Left colon (tissue), 2 donors: ENCODE measurements at regions not wholly inside any gene's neighbourhood (a gene's known extent, or its start where the extent isn't known, plus 50 kb on each side); places are given as distances from the start of the nearest gene placed in this dataset.

Experiments
- ATAC-seq: fragments of 200-7000 bp; cut with Tn5 transposase; one replicate; pipeline ENCODE4 v1.9.1; 2020; ENCODE audit warnings: mild to moderate bottlenecking, moderate library complexity
- DNase-seq, 2 donors: peaks; one replicate each; pipeline ENCODE4 v3.0.0-alpha.2; 2020
- intact Hi-C, 2 donors: fragments of 100-400 bp; cut with DNase I in 1 of 2; cut with micrococcal nuclease in 1 of 2; formaldehyde crosslinking; loops; one replicate each; pipeline versions ENCODE4 v1.11.2 to v1.14.0; 2022; cut with DNase I, micrococcal nuclease
- donor health status: DM: no; HTN: no; CAD: no.
- donor health status: DM: yes; HTN: yes; CAD: no.

- DNase-seq (no peak), ATAC-seq (no peak)
Measured at GRCh38 chr22:48662476-48663135, 1165.1 kb downstream of the BRD1 start.

GRCh38 chr22:48661984-48662383 lies 1165.7 kb downstream of the BRD1 start:
- intact Hi-C loops = no loop called here
- ATAC-seq (no peak), DNase-seq (no peak)

More at GRCh38 chr22:48662476-48663135, 1165.1 kb downstream of the BRD1 start:
- intact Hi-C loops = no loop called here

GRCh38 chr22:48660790-48661740 lies 1166.6 kb downstream of the BRD1 start:
- ATAC-seq (no peak), DNase-seq (no peak)
- intact Hi-C loops = no loop called here

GRCh38 chr22:48660104-48660789 lies 1167.4 kb downstream of the BRD1 start:
- DNase-seq (no peak), ATAC-seq (no peak)
- intact Hi-C loops = no loop called here

GRCh38 chr22:48659404-48659996 lies 1168.2 kb downstream of the BRD1 start:
- DNase-seq = no peak
- intact Hi-C loops = no loop called here
- ATAC-seq = no peak

- ATAC-seq = no peak
- DNase-seq = no peak
- intact Hi-C loops = no loop called here
Measured at GRCh38 chr22:48658871-48659270, 1168.8 kb downstream of the BRD1 start.

- intact Hi-C loops = no loop called here
- ATAC-seq (no peak), DNase-seq (no peak)
Measured at GRCh38 chr22:48658246-48658645, 1169.4 kb downstream of the BRD1 start.

- intact Hi-C loops = no loop called here
- ATAC-seq (no peak), DNase-seq (no peak)
Measured at GRCh38 chr22:48654492-48654891, 1173.2 kb downstream of the BRD1 start.

- ATAC-seq = no peak
- no peak for DNase-seq
- intact Hi-C loops = no loop called here
Measured at GRCh38 chr22:48653929-48654328, 1173.7 kb downstream of the BRD1 start.

- no peak for ATAC-seq
- no peak for DNase-seq
- intact Hi-C loops = no loop called here
Measured at GRCh38 chr22:48653306-48653705, 1174.4 kb downstream of the BRD1 start.

GRCh38 chr22:48652796-48653195 lies 1174.9 kb downstream of the BRD1 start:
- DNase-seq (no peak), ATAC-seq (no peak)
- intact Hi-C loops = no loop called here

- DNase-seq (no peak), ATAC-seq (no peak)
- intact Hi-C loops = no loop called here
Measured at GRCh38 chr22:48651981-48652538, 1175.6 kb downstream of the BRD1 start.

GRCh38 chr22:48651036-48651890 lies 1176.4 kb downstream of the BRD1 start:
- intact Hi-C loops = no loop called here
- ATAC-seq (peak; percentile 34), DNase-seq (no peak)

- DNase-seq = no peak
- intact Hi-C loops = no loop called here
- ATAC-seq = no peak
Measured at GRCh38 chr22:48650323-48651035, 1177.2 kb downstream of the BRD1 start.

- ATAC-seq = no peak
- intact Hi-C loops = no loop called here
- no peak for DNase-seq
Measured at GRCh38 chr22:48649466-48649865, 1178.2 kb downstream of the BRD1 start.

- intact Hi-C loops = no loop called here
- ATAC-seq = no peak
- DNase-seq = no peak
Measured at GRCh38 chr22:48649031-48649430, 1178.6 kb downstream of the BRD1 start.
